HEK293T (cell line): ENCODE measurements at regions not wholly inside any gene's neighbourhood (a gene's known extent, or its start where the extent isn't known, plus 50 kb on each side); places are given as distances from the start of the nearest gene placed in this dataset.

ENCODE experiments used
- LEF1 ChIP-seq: fragments of 450-650 bp; IDR thresholded peaks from 2 replicates; pipeline ENCODE4 v1.6.1; 2017; ENCODE audit warnings: mild to moderate bottlenecking, borderline replicate concordance
- TARDBP ChIP-seq: fragments of 450-650 bp; IDR thresholded peaks from 2 replicates; pipeline ENCODE4 v1.6.1; 2016

DNA sequence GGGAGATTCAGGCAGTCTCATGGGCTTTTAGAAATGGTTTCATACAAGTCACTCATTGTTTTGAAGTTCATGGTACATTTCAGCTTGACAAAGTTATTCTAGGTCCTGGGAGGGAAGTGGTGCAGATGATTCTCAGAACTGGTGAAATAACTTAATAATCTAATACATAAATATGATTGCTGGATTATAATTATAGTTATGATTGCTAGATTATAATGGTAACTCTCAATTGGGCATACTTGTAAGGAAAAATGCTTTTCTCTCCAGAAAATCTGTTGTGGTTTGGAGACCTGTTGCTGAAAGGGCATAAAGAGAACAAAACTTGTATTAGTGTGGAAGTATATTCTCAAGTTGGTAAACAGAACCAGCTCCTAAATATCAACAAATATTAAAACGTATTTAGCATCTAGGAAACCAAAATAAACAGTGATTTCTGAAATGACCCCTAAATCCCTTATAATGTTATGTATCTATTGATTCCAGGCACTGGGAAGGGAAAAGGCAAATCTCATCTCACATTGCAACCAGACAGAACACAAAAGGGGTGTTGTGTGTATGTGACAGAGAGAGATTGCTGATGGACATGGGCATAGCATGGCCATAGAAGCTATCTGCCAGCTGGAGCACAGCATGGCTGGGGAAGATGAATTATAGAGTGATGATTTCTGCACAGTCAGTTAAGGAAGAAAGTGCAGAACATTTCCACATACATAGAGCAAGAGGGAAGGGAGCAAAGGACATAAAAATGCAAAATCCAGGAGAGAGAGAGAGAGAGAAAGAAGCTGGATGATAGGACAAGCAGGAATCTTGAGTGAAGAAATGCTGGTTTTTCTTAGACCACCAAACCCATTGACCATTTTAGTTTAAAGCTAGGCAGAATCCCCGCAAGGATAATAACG is 87.1 kb upstream of the FRY start:
- TF ChIP-seq LEF1 (no peak), TARDBP (no peak)
